H1 (cell line): ENCODE measurements at regions not wholly inside any gene's neighbourhood (a gene's known extent, or its start where the extent isn't known, plus 50 kb on each side); places are given as distances from the start of the nearest gene placed in this dataset.

Experiments used
- CTCF ChIA-PET: fragments of 300-600 bp; sonication (Branson Sonifier 250); formaldehyde crosslinking; loops from one replicate; lab custom pipeline; 2021; ENCODE audit not compliant: partially characterized antibody; lab: Charles Lee
- POLR2A ChIA-PET: fragments of 300-600 bp; sonication (Branson Sonifier 250); formaldehyde crosslinking; loops from one replicate; lab custom pipeline; 2021; ENCODE audit warnings: inconsistent platforms; ENCODE audit not compliant: partially characterized antibody; lab: Charles Lee
- DNase-seq, 2 experiments: peaks; one replicate each; pipeline versions ENCODE4 v3.0.0 to v3.0.0-alpha.2; 2010 to 2022; ENCODE audit warnings: low spot score in 2 of 2, low read depth in 1 of 2, mixed read lengths in 1 of 2
- FAIRE-seq: peaks from 2 replicates; lab custom pipeline; 2011; peaks lifted over from hg19 to GRCh38; lab: Jason Lieb, UNC
- H2AFZ ChIP-seq: 2 replicates; pipeline ENCODE4 v1.8.1; 2012; ENCODE audit warnings: low read length, inconsistent platforms
- H2AK5ac ChIP-seq: 2 replicates; pipeline ENCODE4 v1.6.1; 2013; ENCODE audit warnings: low read depth, low read length
- H2BK120ac ChIP-seq: replicated peaks from 2 replicates; pipeline ENCODE3; 2013; ENCODE audit warnings: low read depth, low read length, inconsistent platforms
- H2BK12ac ChIP-seq: 2 replicates; pipeline ENCODE4 v1.6.1; 2013; ENCODE audit warnings: low read depth, low read length
- H2BK15ac ChIP-seq: 2 replicates; pipeline ENCODE4 v1.6.1; 2013; ENCODE audit warnings: low read length
- H2BK20ac ChIP-seq: 2 replicates; pipeline ENCODE4 v1.6.1; 2013; ENCODE audit warnings: low read length
- H2BK5ac ChIP-seq: 2 replicates; pipeline ENCODE4 v1.6.1; 2013; ENCODE audit warnings: low read depth, low read length
- H3K14ac ChIP-seq: 2 replicates; pipeline ENCODE4 v1.6.1; 2013; ENCODE audit warnings: inconsistent platforms; ENCODE audit not compliant: insufficient read length
- H3K18ac ChIP-seq: 2 replicates; pipeline ENCODE4 v1.6.1; 2013; ENCODE audit warnings: low read length; ENCODE audit errors: extremely low read depth
- H3K23ac ChIP-seq: 2 replicates; pipeline ENCODE4 v1.6.1; 2013; ENCODE audit warnings: inconsistent platforms; ENCODE audit not compliant: insufficient read length
- H3K23me2 ChIP-seq: 2 replicates; pipeline ENCODE4 v1.6.1; 2013; ENCODE audit warnings: low read depth, low read length
- H3K27ac ChIP-seq: 2 replicates; pipeline ENCODE4 v1.6.1; 2011; ENCODE audit warnings: low read depth, low read length, inconsistent platforms
- H3K27me3 ChIP-seq, 4 experiments: replicated peaks in 1 of 4; 1 replicate in 1 of 4; 2 replicates in 3 of 4; pipeline versions ENCODE4 v1.6.1 to v1.8.1; 2011 to 2013; ENCODE audit warnings: low read length in 3 of 4, mild to moderate bottlenecking in 3 of 4, inconsistent platforms in 2 of 4, mixed read lengths in 2 of 4, moderate library complexity in 1 of 4; ENCODE audit not compliant: control insufficient read depth in 3 of 4, insufficient read depth in 3 of 4; ENCODE audit errors: extremely low read depth in 1 of 4
- H3K36me3 ChIP-seq, 4 experiments: 2 replicates each; pipeline versions ENCODE4 v1.6.1 to v1.8.1; 2011 to 2013; ENCODE audit warnings: mild to moderate bottlenecking in 4 of 4, low read length in 3 of 4, moderate library complexity in 2 of 4, control low read depth in 1 of 4, inconsistent platforms in 1 of 4; ENCODE audit not compliant: insufficient read depth in 4 of 4, control insufficient read depth in 2 of 4
- H3K4ac ChIP-seq: replicated peaks from 2 replicates; pipeline ENCODE3; 2013; ENCODE audit warnings: low read length, low read depth, mixed read lengths, inconsistent platforms; ENCODE audit not compliant: insufficient read length
- H3K4me1 ChIP-seq, 4 experiments: replicated peaks in 1 of 4; 1 replicate in 1 of 4; 2 replicates in 3 of 4; pipeline versions ENCODE4 v1.6.1 to v1.8.1; 2011 to 2013; ENCODE audit warnings: low read length in 3 of 4, inconsistent platforms in 2 of 4, mixed read lengths in 1 of 4; ENCODE audit not compliant: insufficient read depth in 4 of 4, control insufficient read depth in 3 of 4
- H3K4me2 ChIP-seq, 2 experiments: 2 replicates each; pipeline versions ENCODE4 v1.6.1 to v1.8.1; 2011 to 2013; ENCODE audit warnings: low read depth in 2 of 2, low read length in 2 of 2, control low read depth in 1 of 2, inconsistent platforms in 1 of 2, mild to moderate bottlenecking in 1 of 2; ENCODE audit not compliant: insufficient read depth in 1 of 2
- H3K4me3 ChIP-seq, 4 experiments: fragments of 200-600, 300-600 bp in 1 of 4; sonication (generic), shearing (Covaris generic), sonication (Bioruptor Twin) in 1 of 4; 2 replicates each; pipeline versions ENCODE4 v1.5.1 to v1.8.1; 2011 to 2016; ENCODE audit warnings: low read length in 4 of 4, low read depth in 3 of 4, control low read depth in 2 of 4, inconsistent platforms in 2 of 4, mild to moderate bottlenecking in 2 of 4, mixed read lengths in 1 of 4, moderate library complexity in 1 of 4; ENCODE audit not compliant: insufficient read depth in 2 of 4; ENCODE audit errors: extremely low read depth in 1 of 4
- H3K56ac ChIP-seq: replicated peaks from 2 replicates; pipeline ENCODE3; 2013; ENCODE audit warnings: low read depth, mild to moderate bottlenecking, mixed read lengths, low read length, inconsistent platforms; ENCODE audit not compliant: insufficient read length
- H3K79me1 ChIP-seq: 2 replicates; pipeline ENCODE4 v1.6.1; 2013; ENCODE audit warnings: low read depth, low read length, control low read depth
- H3K79me2 ChIP-seq, 2 experiments: 2 replicates each; pipeline versions ENCODE4 v1.6.1 to v1.8.1; 2012 to 2013; ENCODE audit warnings: low read length in 2 of 2, mild to moderate bottlenecking in 2 of 2, inconsistent platforms in 1 of 2; ENCODE audit not compliant: insufficient read depth in 2 of 2, control insufficient read depth in 1 of 2
- H3K9ac ChIP-seq, 4 experiments: replicated peaks in 1 of 4; 1 replicate in 1 of 4; 2 replicates in 3 of 4; pipeline versions ENCODE4 v1.6.1 to v1.8.1; 2011 to 2013; ENCODE audit warnings: low read depth in 3 of 4, low read length in 3 of 4, control low read depth in 2 of 4, mild to moderate bottlenecking in 2 of 4, moderate library complexity in 2 of 4, inconsistent platforms in 1 of 4; ENCODE audit errors: extremely low read depth in 1 of 4
- H3K9me3 ChIP-seq, 2 experiments: 2 replicates each; pipeline versions ENCODE4 v1.6.1 to v1.8.1; 2012 to 2013; ENCODE audit warnings: mild to moderate bottlenecking in 2 of 2, moderate library complexity in 2 of 2, control low read depth in 1 of 2, inconsistent platforms in 1 of 2, low read depth in 1 of 2, low read length in 1 of 2, mixed read lengths in 1 of 2; ENCODE audit not compliant: insufficient read depth in 2 of 2
- H4K20me1 ChIP-seq, 2 experiments: replicated peaks in 1 of 2; 2 replicates each; pipeline versions ENCODE3 to v1.8.1; 2011 to 2013; ENCODE audit warnings: inconsistent platforms in 2 of 2, low read length in 2 of 2, mild to moderate bottlenecking in 1 of 2; ENCODE audit not compliant: insufficient read depth in 2 of 2, control insufficient read depth in 1 of 2
- H4K5ac ChIP-seq: 2 replicates; pipeline ENCODE4 v1.6.1; 2013; ENCODE audit warnings: low read length, low read depth, mixed read lengths, inconsistent platforms; ENCODE audit not compliant: insufficient read length
- H4K8ac ChIP-seq: 2 replicates; pipeline ENCODE4 v1.8.0; 2013; ENCODE audit warnings: mild to moderate bottlenecking, moderate library complexity, low read length, inconsistent platforms; ENCODE audit not compliant: insufficient read depth; ENCODE audit errors: extremely low read depth
- H4K91ac ChIP-seq: replicated peaks from 2 replicates; pipeline ENCODE3; 2013; ENCODE audit warnings: low read length, mixed read lengths, inconsistent platforms; ENCODE audit not compliant: insufficient read length
- BRCA1 ChIP-seq: IDR thresholded peaks from 2 replicates; pipeline ENCODE4 v1.6.1; 2012; ENCODE audit warnings: low read depth, low read length, improper control_type of control experiment
- CTCF ChIP-seq, 3 experiments: IDR thresholded peaks; 1 replicate in 2 of 3; 2 replicates in 1 of 3; pipeline versions ENCODE4 v1.5.1 to v1.6.1; 2011; ENCODE audit warnings: low read length in 3 of 3, mild to moderate bottlenecking in 3 of 3, inconsistent platforms in 2 of 3, low read depth in 1 of 3, moderate library complexity in 1 of 3; ENCODE audit not compliant: insufficient read depth in 1 of 3; ENCODE audit errors: control extremely low read depth in 1 of 3
- EP300 ChIP-seq, 2 experiments: IDR thresholded peaks; 1 replicate in 1 of 2; 2 replicates in 1 of 2; pipeline ENCODE4 v1.6.1; 2011 to 2012; ENCODE audit warnings: low read depth in 2 of 2, low read length in 2 of 2, mild to moderate bottlenecking in 2 of 2, borderline replicate concordance in 1 of 2, inconsistent platforms in 1 of 2, moderate library complexity in 1 of 2
- GTF2F1 ChIP-seq: IDR thresholded peaks from 2 replicates; pipeline ENCODE4 v1.6.1; 2012; ENCODE audit warnings: low read depth, low read length, improper control_type of control experiment, borderline replicate concordance
- KDM5A ChIP-seq: fragments of 200-600 bp; IDR thresholded peaks from 2 replicates; pipeline ENCODE4 v1.7.1; 2012; ENCODE audit warnings: mild to moderate bottlenecking, low read length, inconsistent platforms, mixed read lengths
- NRF1 ChIP-seq: IDR thresholded peaks from 2 replicates; pipeline ENCODE4 v1.6.1; 2011; ENCODE audit warnings: mild to moderate bottlenecking, low read depth, low read length, improper control_type of control experiment
- PHF8 ChIP-seq: fragments of 200-600 bp; sonication (generic); conservative IDR thresholded peaks from 2 replicates; pipeline ENCODE4 v1.7.1; 2012; ENCODE audit warnings: low read depth, mild to moderate bottlenecking, inconsistent platforms, low read length, moderate library complexity
- POLR2AphosphoS5 ChIP-seq: IDR thresholded peaks from 2 replicates; pipeline ENCODE4 v1.6.1; 2011; ENCODE audit warnings: low read depth, low read length
- RFX5 ChIP-seq: IDR thresholded peaks from 2 replicates; pipeline ENCODE4 v1.6.1; 2011; ENCODE audit warnings: low read depth, low read length, improper control_type of control experiment, borderline replicate concordance
- RNF2 ChIP-seq: fragments of 200-900, 300-1000 bp; sonication (generic); IDR thresholded peaks from 2 replicates; pipeline ENCODE4 v1.7.1; 2016; ENCODE audit warnings: borderline replicate concordance, low read depth, mild to moderate bottlenecking, antibody characterized with exemption, low read length; ENCODE audit not compliant: poor library complexity, severe bottlenecking; ENCODE audit errors: missing control alignments
- SIX5 ChIP-seq: IDR thresholded peaks from 2 replicates; pipeline ENCODE4 v1.6.1; 2011; ENCODE audit warnings: mild to moderate bottlenecking, low read depth, low read length
- SP1 ChIP-seq: IDR thresholded peaks from 2 replicates; pipeline ENCODE4 v1.6.1; 2011; ENCODE audit warnings: low read depth, low read length
- TEAD4 ChIP-seq: IDR thresholded peaks from 2 replicates; pipeline ENCODE4 v1.6.1; 2012; ENCODE audit warnings: low read depth, low read length, inconsistent platforms, mixed read lengths

DNA sequence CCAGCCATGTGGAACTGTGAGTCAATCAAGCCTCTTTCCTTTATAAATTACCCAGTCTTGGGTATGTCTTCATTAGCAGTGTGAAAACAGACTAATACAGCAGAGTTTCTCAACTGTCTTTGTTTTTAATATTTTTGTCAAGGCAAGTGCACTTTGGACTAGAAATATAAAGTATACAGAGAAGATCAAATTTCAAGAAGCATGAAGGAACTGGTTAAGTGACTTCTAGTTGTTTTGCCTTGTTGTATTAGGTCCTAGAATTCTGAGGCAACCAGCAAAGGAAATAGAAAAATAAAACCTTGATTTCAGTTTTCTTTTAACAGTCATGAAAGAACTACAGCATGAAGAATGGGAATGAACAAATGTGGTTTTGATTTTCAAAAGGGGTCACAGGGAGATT lies 131.1 kb upstream of the PTGFR start:
- ChIA-PET CTCF (interaction anchor here (0.6 to 2.6 kb wide), 3 partner anchors 9 to 177 kb away, joined by 3 to 14 read pairs (median 3); no protein-coding TSS in a partner anchor), POLR2A (no interaction called here)
- Histone ChIP-seq H3K23me2 (peaks cover 1% of the 10 kb centered on the region; the same call in 1 of the 2 replicates), H2BK5ac (no peak overlapping the region), H4K91ac (no peak overlapping the region), H3K18ac (no peak overlapping the region), H4K5ac (no peak overlapping the region), H3K14ac (no peak overlapping the region), H2BK20ac (no peak overlapping the region), H3K79me2 (no peaks in the 10 kb centered on the region), H3K9me3 (no peaks in the 10 kb centered on the region), H2AK5ac (no peak overlapping the region), H2BK15ac (no peak overlapping the region), H3K27me3 (no peaks in the 10 kb centered on the region), H3K4me2 (no peak overlapping the region), H4K20me1 (no peaks in the 10 kb centered on the region), H3K23ac (no peak overlapping the region), H3K36me3 (no peaks in the 10 kb centered on the region), H3K4me3 (no peak overlapping the region), H3K56ac (no peak overlapping the region), H4K8ac (no peak overlapping the region), H2BK120ac (no peak overlapping the region), H3K4me1 (no peaks in the 10 kb centered on the region), H3K79me1 (no peaks in the 10 kb centered on the region), H3K9ac (no peak overlapping the region), H2BK12ac (no peak overlapping the region), H2AFZ (no peak overlapping the region), H3K4ac (no peak overlapping the region), H3K27ac (no peak overlapping the region)
- DNase-seq (no peak), FAIRE-seq (no peak)
- TF ChIP-seq NRF1 (no peak), KDM5A (no peak), GTF2F1 (no peak), POLR2AphosphoS5 (no peak), EP300 (IDR thresholded peaks at IDR 0.05; ENCODE audit: borderline replicate concordance in 1 of 2, low read depth in 2 of 2, low read length in 2 of 2) (no peak), RNF2 (no peak), SP1 (no peak), CTCF (IDR thresholded peaks at IDR 0.05; ENCODE audit: control extremely low read depth in 1 of 3, insufficient read depth in 1 of 3, low read depth in 1 of 3, low read length in 3 of 3) (no peak), SIX5 (no peak), PHF8 (no peak), RFX5 (no peak), TEAD4 (no peak), BRCA1 (no peak)
